Natural killer cell treated with Interleukin-12 subunit alpha and Interleukin-12 subunit beta and Interleukin-15 and Interleukin-18, amount 100 ng/mL, for 72 hours (primary cell): ENCODE measurements at regions not wholly inside any gene's neighbourhood (a gene's known extent, or its start where the extent isn't known, plus 50 kb on each side); places are given as distances from the start of the nearest gene placed in this dataset.
"Not testable (repeated sequence)": the region's sequence is repeated elsewhere in the genome, so short reads cannot be mapped to it uniquely, and the experiment has no call there.

ENCODE experiments used
- ATAC-seq, 2 donors: fragments of 150-1000 bp; cut with Tn5 transposase in 1 of 2; sonication (Bioruptor Pico), chemical (Tn5 transposase) in 1 of 2; 2 replicates each; pipeline ENCODE4 v1.10.0; 2021
- DNase-seq: peaks from one replicate; pipeline ENCODE4 v3.0.0; 2022; ENCODE audit warnings: low spot score
- H3K27ac Mint-ChIP-seq, 2 donors: 1 replicate in 1 of 2; 2 replicates in 1 of 2; pipeline ENCODE4 v1.8.0; 2022; ENCODE audit warnings: mixed read lengths in 2 of 2, mild to moderate bottlenecking in 1 of 2, moderate library complexity in 1 of 2
- H3K27me3 Mint-ChIP-seq, 2 donors: 1 replicate in 1 of 2; 2 replicates in 1 of 2; pipeline ENCODE4 v1.8.0; 2022; ENCODE audit warnings: mixed read lengths in 2 of 2
- H3K36me3 Mint-ChIP-seq: one replicate; pipeline ENCODE4 v1.8.0; 2022; ENCODE audit warnings: mixed read lengths
- H3K4me1 Mint-ChIP-seq, 2 donors: 1 replicate in 1 of 2; 2 replicates in 1 of 2; pipeline ENCODE4 v1.8.0; 2022; ENCODE audit warnings: low read depth in 2 of 2, mixed read lengths in 2 of 2, mild to moderate bottlenecking in 1 of 2
- H3K4me3 Mint-ChIP-seq: one replicate; pipeline ENCODE4 v1.8.0; 2022; ENCODE audit warnings: mixed read lengths
- H3K9me3 Mint-ChIP-seq: 2 replicates; pipeline ENCODE4 v1.8.0; 2022; ENCODE audit warnings: mixed read lengths

DNA sequence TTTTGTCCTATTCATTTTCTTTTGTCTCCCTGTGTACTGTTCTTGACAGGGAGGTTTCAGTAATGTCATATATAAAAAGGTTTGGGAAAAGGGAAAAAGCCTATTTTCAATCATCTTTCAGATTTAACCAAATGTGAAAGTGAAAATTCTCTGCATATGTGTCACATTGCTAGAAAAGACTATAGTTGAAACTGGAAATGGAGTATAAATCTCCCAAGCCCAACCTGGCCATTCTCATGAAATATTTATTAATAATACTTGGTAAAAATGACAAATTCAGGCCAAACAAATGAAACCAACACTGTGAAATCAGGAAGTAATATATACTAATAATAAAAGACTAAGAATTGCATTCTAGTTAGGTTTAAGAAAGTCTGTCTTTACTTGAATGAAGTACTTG lies 1129.2 kb downstream of the SLC16A7 start:
- peaks cover 12% of the 10 kb centered on the region for H3K9me3 Mint-ChIP-seq
- no peak overlapping the region for H3K4me3 Mint-ChIP-seq
- DNase-seq = no peak
- no peak for ATAC-seq
- no peaks in the 10 kb centered on the region for H3K27me3 Mint-ChIP-seq
- H3K27ac Mint-ChIP-seq = no peak overlapping the region
- H3K36me3 Mint-ChIP-seq = no peaks in the 10 kb centered on the region
- H3K4me1 Mint-ChIP-seq = no peaks in the 10 kb centered on the region

- DNase-seq (no peak), ATAC-seq (no peak)
- Mint-ChIP-seq H3K9me3 (peaks cover 36% of the 10 kb centered on the region), H3K4me3 (no peak overlapping the region), H3K36me3 (peaks cover 11% of the 10 kb centered on the region), H3K27ac (no peak overlapping the region), H3K4me1 (no peaks in the 10 kb centered on the region), H3K27me3 (no peaks in the 10 kb centered on the region)
These were observed 1156.8 kb downstream of the SLC16A7 start for GRCh38 chr12:60752589-60752988.

GRCh38 chr12:60758224-60758623 lies 1162.4 kb downstream of the SLC16A7 start:
- ATAC-seq (no peak), DNase-seq (no peak)
- no peak overlapping the region for H3K4me3 Mint-ChIP-seq
- no peaks in the 10 kb centered on the region for H3K27me3 Mint-ChIP-seq
- H3K36me3 Mint-ChIP-seq = no peaks in the 10 kb centered on the region
- H3K4me1 Mint-ChIP-seq = no peaks in the 10 kb centered on the region
- peaks cover 18% of the 10 kb centered on the region for H3K9me3 Mint-ChIP-seq
- H3K27ac Mint-ChIP-seq = no peak overlapping the region

- Mint-ChIP-seq H3K27me3 (no peaks in the 10 kb centered on the region), H3K4me1 (no peaks in the 10 kb centered on the region), H3K36me3 (no peaks in the 10 kb centered on the region), H3K4me3 (no peak overlapping the region), H3K27ac (no peak overlapping the region), H3K9me3 (peaks cover 11% of the 10 kb centered on the region)
- no peak for ATAC-seq
- DNase-seq = no peak
These were observed 1165.1 kb downstream of the SLC16A7 start for GRCh38 chr12:60760965-60761364.

GRCh38 chr12:60801166-60801565 lies 1205.3 kb downstream of the SLC16A7 start:
- H3K4me3 Mint-ChIP-seq, H3K4me1 Mint-ChIP-seq, H3K27me3 Mint-ChIP-seq, ATAC-seq, DNase-seq, H3K36me3 Mint-ChIP-seq, H3K27ac Mint-ChIP-seq: not testable (repeated sequence)
- peaks cover 15% of the 10 kb centered on the region for H3K9me3 Mint-ChIP-seq

DNA sequence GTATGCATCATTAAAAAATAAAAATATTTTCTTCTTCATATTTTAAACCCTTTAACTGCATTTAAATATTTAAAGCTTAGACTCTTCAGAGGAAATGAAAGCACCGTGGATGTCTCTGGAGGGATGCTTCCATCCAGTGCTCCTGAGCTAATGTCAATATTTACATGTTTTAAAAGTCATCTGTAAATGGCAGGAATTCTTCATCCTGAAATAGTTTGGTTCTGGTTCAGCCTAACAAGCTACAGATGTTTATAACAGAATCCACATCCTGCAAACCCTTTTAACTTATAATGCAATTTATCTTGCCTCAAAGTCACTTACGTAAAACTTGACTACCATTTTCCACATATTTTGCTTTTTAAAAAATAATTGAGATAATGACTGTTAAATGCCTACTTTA lies 1207.3 kb downstream of the SLC16A7 start:
- H3K27ac Mint-ChIP-seq = no peak overlapping the region
- no peaks in the 10 kb centered on the region for H3K4me1 Mint-ChIP-seq
- ATAC-seq (no peak), DNase-seq (no peak)
- H3K36me3 Mint-ChIP-seq = peaks cover 4% of the 10 kb centered on the region
- no peak overlapping the region for H3K4me3 Mint-ChIP-seq
- peaks cover 10% of the 10 kb centered on the region for H3K9me3 Mint-ChIP-seq
- no peaks in the 10 kb centered on the region for H3K27me3 Mint-ChIP-seq

GRCh38 chr12:60805364-60805763 lies 1209.5 kb downstream of the SLC16A7 start:
- Mint-ChIP-seq H3K4me1 (no peaks in the 10 kb centered on the region), H3K27me3 (no peaks in the 10 kb centered on the region), H3K27ac (no peak overlapping the region), H3K9me3 (peaks cover 16% of the 10 kb centered on the region), H3K4me3 (no peak overlapping the region), H3K36me3 (peaks cover 4% of the 10 kb centered on the region)
- DNase-seq (no peak), ATAC-seq (no peak)

DNA sequence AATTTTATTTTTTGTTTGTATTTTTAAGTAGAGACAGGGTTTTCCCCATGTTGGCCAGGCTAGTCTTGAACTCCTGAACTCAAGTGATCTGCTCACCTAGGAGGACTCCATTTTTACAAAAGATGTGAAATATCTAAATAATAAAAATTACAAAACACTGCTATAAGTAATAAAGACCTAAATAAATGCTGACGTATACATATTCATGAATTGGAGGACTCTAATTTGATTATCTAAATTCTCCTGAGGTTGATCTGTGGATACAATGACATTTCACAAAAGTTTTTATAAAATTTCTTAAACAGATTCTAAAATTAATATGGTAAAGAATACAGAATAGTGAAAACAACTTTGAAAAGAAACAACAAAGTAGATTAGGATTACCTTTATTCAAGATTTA lies 1224.0 kb downstream of the SLC16A7 start:
- no peaks in the 10 kb centered on the region for H3K27me3 Mint-ChIP-seq
- DNase-seq (no peak), ATAC-seq (no peak)
- no peak overlapping the region for H3K27ac Mint-ChIP-seq
- no peak overlapping the region for H3K4me3 Mint-ChIP-seq
- H3K36me3 Mint-ChIP-seq = peaks cover 10% of the 10 kb centered on the region
- H3K9me3 Mint-ChIP-seq = peaks cover 12% of the 10 kb centered on the region
- H3K4me1 Mint-ChIP-seq = no peaks in the 10 kb centered on the region

GRCh38 chr12:60822580-60822979 lies 1226.8 kb downstream of the SLC16A7 start:
- no peaks in the 10 kb centered on the region for H3K4me1 Mint-ChIP-seq
- no peak overlapping the region for H3K4me3 Mint-ChIP-seq
- DNase-seq = no peak
- H3K9me3 Mint-ChIP-seq = peaks cover 6% of the 10 kb centered on the region
- ATAC-seq = no peak
- H3K27ac Mint-ChIP-seq = no peak overlapping the region
- no peaks in the 10 kb centered on the region for H3K27me3 Mint-ChIP-seq
- H3K36me3 Mint-ChIP-seq = no peaks in the 10 kb centered on the region

GRCh38 chr12:60830381-60830780 lies 1234.6 kb downstream of the SLC16A7 start:
- no peak overlapping the region for H3K4me3 Mint-ChIP-seq
- H3K9me3 Mint-ChIP-seq = peaks cover 16% of the 10 kb centered on the region
- no peak for ATAC-seq
- no peaks in the 10 kb centered on the region for H3K27me3 Mint-ChIP-seq
- no peaks in the 10 kb centered on the region for H3K36me3 Mint-ChIP-seq
- H3K27ac Mint-ChIP-seq = no peak overlapping the region
- no peak for DNase-seq
- no peaks in the 10 kb centered on the region for H3K4me1 Mint-ChIP-seq

- Mint-ChIP-seq H3K9me3 (peaks cover 16% of the 10 kb centered on the region), H3K36me3 (no peaks in the 10 kb centered on the region), H3K27ac (no peak overlapping the region), H3K4me1 (no peaks in the 10 kb centered on the region), H3K4me3 (no peak overlapping the region), H3K27me3 (no peaks in the 10 kb centered on the region)
- no peak for DNase-seq
- ATAC-seq = no peak
These were observed 1236.5 kb downstream of the SLC16A7 start for GRCh38 chr12:60832290-60832689.

DNA sequence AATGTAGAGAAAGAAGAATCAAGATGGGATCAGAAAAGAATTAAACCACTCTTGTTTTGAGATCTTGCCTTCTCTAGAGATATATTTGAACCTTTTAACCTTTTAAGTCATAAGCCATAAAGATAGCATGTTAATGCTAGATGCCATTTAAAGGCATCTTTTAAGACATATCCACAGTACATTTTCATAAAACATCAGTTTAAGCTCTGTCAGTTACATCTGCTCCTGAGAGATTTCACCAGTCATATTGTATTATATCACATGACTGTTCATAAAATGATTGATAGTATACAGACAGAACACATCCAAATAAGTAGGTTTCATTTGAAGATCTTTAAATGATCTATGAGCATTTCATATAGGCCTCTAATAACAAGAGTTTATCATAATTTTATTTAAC lies 1238.5 kb downstream of the SLC16A7 start:
- Mint-ChIP-seq H3K27me3 (no peaks in the 10 kb centered on the region), H3K36me3 (no peaks in the 10 kb centered on the region), H3K4me1 (no peaks in the 10 kb centered on the region), H3K9me3 (peaks cover 12% of the 10 kb centered on the region), H3K4me3 (no peak overlapping the region), H3K27ac (no peak overlapping the region)
- no peak for ATAC-seq
- no peak for DNase-seq

DNA sequence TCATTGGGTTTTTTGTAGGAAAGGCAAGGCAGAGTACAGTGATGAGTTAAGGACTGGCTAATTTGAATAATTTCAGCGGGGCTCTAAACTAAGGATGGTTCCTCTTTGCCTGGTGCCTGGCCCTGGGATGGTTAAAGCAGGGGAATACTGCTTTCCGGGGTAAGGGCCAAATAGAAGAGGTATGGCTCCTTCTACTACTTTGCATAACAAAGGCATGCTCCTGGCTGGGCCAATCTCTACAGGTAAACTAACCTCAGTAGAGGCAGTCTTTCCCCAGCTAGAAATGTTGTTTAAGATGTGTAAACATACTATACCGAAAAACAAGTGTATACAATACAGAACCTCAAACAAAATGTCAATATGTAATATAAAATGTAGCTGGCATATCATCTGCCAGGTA lies 1239.0 kb downstream of the SLC16A7 start:
- ATAC-seq (no peak), DNase-seq (no peak)
- H3K9me3 Mint-ChIP-seq = peaks cover 12% of the 10 kb centered on the region
- H3K4me1 Mint-ChIP-seq = no peaks in the 10 kb centered on the region
- H3K27ac Mint-ChIP-seq = no peak overlapping the region
- H3K4me3 Mint-ChIP-seq = no peak overlapping the region
- no peaks in the 10 kb centered on the region for H3K36me3 Mint-ChIP-seq
- H3K27me3 Mint-ChIP-seq = no peaks in the 10 kb centered on the region

GRCh38 chr12:60836651-60837050 lies 1240.8 kb downstream of the SLC16A7 start:
- no peak for DNase-seq
- Mint-ChIP-seq H3K9me3 (peaks cover 12% of the 10 kb centered on the region), H3K4me1 (no peaks in the 10 kb centered on the region), H3K4me3 (no peak overlapping the region), H3K36me3 (no peaks in the 10 kb centered on the region), H3K27ac (no peak overlapping the region), H3K27me3 (no peaks in the 10 kb centered on the region)
- ATAC-seq = no peak

DNA sequence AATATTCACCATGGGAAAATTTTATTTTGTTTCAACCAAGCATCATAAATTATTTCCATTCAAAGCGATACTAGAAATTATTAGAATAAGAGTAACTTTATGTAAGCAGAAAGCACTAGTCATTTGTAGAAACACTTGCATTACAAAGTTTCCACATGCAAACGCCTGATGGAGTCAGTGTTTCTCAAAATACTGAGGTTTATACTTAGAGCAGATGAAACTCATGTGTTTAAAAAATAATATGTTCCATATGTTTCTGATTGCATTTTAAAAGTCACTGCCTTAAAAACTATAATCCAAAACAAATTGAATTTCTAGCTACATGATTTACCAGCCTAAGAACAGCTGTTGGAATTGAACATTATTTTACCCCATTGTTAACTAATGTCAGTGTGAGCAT lies 1246.4 kb downstream of the SLC16A7 start:
- H3K9me3 Mint-ChIP-seq = peaks cover 5% of the 10 kb centered on the region
- no peak overlapping the region for H3K4me3 Mint-ChIP-seq
- no peaks in the 10 kb centered on the region for H3K4me1 Mint-ChIP-seq
- H3K36me3 Mint-ChIP-seq = no peaks in the 10 kb centered on the region
- no peaks in the 10 kb centered on the region for H3K27me3 Mint-ChIP-seq
- H3K27ac Mint-ChIP-seq = no peak overlapping the region
- DNase-seq = no peak
- ATAC-seq = no peak
